Erythroblast (primary cell): ENCODE measurements at regions not wholly inside any gene's neighbourhood (a gene's known extent, or its start where the extent isn't known, plus 50 kb on each side); places are given as distances from the start of the nearest gene placed in this dataset.

Experiments
- GATA1 ChIP-seq: IDR thresholded peaks from 2 replicates; pipeline ENCODE4 v1.6.1; 2011; ENCODE audit warnings: low read depth, mild to moderate bottlenecking, control low read depth, low read length, moderate library complexity
- POLR2A ChIP-seq: IDR thresholded peaks from 2 replicates; pipeline ENCODE4 v1.6.1; 2011; ENCODE audit warnings: mild to moderate bottlenecking, low read length

- TF ChIP-seq POLR2A (no peak), GATA1 (no peak)
Measured at GRCh38 chr4:74534121-74534520, 89.2 kb downstream of the AREG start.
